Epithelial cell of proximal tubule (primary cell): ENCODE measurements at regions not wholly inside any gene's neighbourhood (a gene's known extent, or its start where the extent isn't known, plus 50 kb on each side); places are given as distances from the start of the nearest gene placed in this dataset.

Experiments
- DNase-seq: peaks from one replicate; pipeline ENCODE4 v3.0.0-alpha.2; 2011; ENCODE audit warnings: low read depth
- H3K4me3 ChIP-seq: 2 replicates; pipeline ENCODE4 v1.5.1; 2011; ENCODE audit warnings: low read depth, mild to moderate bottlenecking, low read length
- TF ChIP-seq, protein P1 (sequence below): conservative IDR thresholded peaks from 2 replicates; pipeline ENCODE4 v1.5.1; 2012; ENCODE audit warnings: low read depth, mild to moderate bottlenecking, low read length

DNA sequence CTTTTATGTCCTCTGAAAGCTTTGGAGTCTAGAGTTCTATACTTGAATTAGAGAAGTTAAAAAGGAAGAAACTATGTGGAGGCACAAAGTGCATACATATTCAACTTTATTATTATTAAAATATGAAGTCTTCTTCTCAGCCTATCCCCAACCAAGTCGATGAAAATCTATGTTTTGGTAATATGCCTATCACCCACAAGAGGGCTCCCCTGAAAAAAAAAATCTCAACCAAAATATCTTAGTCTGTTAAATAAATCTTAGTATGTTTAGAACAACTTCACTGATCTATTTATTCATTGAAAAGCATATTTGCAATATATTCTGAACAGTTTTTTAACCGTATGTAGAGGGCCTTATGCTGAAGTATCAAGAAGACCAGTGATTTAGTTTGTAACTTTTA is 804.5 kb downstream of the TDRD15 start:
- TF ChIP-seq, protein P1, sequence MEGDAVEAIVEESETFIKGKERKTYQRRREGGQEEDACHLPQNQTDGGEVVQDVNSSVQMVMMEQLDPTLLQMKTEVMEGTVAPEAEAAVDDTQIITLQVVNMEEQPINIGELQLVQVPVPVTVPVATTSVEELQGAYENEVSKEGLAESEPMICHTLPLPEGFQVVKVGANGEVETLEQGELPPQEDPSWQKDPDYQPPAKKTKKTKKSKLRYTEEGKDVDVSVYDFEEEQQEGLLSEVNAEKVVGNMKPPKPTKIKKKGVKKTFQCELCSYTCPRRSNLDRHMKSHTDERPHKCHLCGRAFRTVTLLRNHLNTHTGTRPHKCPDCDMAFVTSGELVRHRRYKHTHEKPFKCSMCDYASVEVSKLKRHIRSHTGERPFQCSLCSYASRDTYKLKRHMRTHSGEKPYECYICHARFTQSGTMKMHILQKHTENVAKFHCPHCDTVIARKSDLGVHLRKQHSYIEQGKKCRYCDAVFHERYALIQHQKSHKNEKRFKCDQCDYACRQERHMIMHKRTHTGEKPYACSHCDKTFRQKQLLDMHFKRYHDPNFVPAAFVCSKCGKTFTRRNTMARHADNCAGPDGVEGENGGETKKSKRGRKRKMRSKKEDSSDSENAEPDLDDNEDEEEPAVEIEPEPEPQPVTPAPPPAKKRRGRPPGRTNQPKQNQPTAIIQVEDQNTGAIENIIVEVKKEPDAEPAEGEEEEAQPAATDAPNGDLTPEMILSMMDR: peak; percentile 25
- H3K4me3 ChIP-seq: no peak overlapping the region
- DNase-seq: no peak

DNA sequence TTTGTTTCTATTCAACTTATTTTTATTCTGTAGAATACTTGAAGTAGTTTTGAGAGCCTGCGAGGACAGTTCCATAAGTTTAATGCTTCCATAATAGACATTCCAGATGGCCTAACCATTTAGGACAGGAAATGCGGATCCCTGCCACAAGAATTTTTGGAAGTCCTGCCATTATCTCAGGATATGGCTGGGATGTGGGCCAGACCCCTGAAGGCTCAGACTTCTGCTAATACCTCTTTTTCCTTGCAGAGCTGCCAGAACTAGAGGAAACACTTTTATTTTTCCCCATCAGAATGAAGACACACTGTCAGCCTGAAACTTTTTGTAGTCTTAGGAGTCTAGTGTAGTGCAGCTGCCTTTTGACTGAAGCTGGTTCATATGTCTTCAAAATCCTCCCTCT is 806.5 kb downstream of the TDRD15 start:
- no peak overlapping the region for H3K4me3 ChIP-seq
- no peak for DNase-seq
- TF ChIP-seq, protein P1: no peak

DNA sequence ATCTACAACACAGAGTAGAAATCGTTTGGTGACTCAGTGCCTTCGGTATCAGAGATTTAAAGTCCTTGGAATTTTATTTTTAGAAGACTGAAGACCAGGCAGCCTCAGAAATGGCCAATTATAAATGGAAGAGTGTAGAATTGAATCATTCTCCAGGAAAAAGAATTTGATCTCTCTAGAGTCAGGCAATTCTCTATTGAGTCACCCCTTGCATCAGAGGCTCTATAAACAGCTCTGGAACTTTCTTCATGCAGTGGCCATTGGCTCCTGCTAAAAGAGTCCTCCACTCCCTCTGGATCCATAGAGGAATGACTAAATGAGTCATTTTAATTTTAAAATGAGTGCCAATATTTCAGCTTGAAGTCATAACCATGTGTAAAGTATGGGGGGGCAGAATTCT is 816.2 kb downstream of the TDRD15 start:
- H3K4me3 ChIP-seq: no peak overlapping the region
- TF ChIP-seq, protein P1: no peak
- no peak for DNase-seq

DNA sequence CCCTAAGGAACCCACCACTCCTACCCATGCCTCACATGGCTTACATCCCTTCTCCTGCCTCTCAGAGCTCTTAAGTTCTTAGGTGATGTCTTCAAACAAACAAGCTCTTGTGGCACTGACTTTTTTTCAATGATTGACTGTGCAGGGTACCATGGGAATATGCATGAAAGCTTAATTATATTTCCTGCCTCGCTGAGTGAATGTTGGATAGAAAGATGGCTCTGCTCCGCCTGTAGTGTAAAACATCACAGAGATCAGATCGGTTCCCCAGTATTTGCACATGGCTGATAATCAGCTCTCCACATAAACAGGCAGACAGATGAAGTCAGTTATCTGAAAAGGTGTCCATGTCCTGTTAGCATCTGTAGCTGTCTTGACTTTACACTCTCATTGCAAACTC is 820.8 kb downstream of the TDRD15 start:
- TF ChIP-seq, protein P1: no peak
- no peak overlapping the region for H3K4me3 ChIP-seq
- DNase-seq: no peak

DNA sequence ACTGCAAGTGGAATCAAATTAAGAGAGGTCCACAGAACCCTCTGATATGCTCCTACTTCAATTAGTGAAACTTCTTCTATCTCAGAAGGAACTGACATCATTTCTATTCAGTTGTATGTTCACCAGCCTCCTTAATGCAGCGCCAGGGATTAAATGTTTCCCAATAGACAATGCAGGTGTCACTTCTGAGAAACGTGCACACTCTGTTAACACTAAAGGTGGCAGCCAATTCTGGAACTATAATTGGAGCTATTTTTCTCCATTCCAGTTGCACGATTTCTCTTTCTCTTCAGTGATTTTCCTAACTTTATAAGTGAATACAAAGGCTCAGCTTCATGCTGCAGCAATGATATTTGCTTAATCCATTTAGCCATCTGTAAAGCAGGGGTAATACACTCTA is 821.9 kb downstream of the TDRD15 start:
- TF ChIP-seq, protein P1: no peak
- no peak for DNase-seq

DNA sequence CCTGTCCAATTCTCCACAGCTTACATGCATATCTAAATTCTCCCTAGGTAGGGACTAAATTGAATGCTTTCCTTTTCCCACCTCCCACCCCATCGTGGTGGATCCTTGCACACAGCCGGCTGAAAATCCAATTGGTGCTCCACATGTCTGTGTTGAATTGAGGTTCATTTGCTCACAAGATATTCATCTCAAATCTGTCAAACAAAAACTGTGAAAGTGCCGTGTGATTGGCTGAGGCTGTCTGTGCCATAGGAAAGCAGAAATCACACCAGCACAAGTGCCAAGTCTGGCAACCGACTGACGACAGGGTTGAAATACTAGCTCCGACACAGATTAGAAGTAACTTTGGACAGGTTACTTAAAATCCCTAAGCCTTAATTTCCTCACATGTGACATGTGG is 823.3 kb downstream of the TDRD15 start:
- no peak overlapping the region for H3K4me3 ChIP-seq
- no peak for DNase-seq
- TF ChIP-seq, protein P1: no peak

More for the DNA sequence above, 821.9 kb downstream of the TDRD15 start:
- no peak overlapping the region for H3K4me3 ChIP-seq

DNA sequence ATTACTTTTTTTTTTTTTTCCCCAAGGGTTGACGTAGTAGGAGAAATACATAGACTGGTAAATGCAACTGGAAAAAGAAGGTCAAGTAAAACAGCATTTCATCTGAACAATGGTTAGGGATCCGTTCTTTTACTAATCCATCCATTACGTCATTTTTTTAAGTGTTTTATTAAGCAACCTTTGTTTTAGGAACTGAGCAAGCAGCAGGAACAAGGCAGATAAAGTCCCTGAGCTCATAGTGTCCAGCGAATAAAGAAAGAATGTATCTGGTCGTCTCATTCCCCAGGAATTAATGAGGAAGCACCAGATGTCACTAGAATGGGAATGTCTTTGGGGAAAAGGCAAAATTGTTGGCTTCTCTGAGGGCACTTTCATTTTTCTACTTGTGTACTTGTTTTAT is 842.4 kb downstream of the TDRD15 start:
- no peak for DNase-seq
- H3K4me3 ChIP-seq: no peak overlapping the region
- TF ChIP-seq, protein P1: no peak
